Fibroblast of pulmonary artery (primary cell): ENCODE measurements at regions not wholly inside any gene's neighbourhood (a gene's known extent, or its start where the extent isn't known, plus 50 kb on each side); places are given as distances from the start of the nearest gene placed in this dataset.

Experiments used
- DNase-seq: peaks from one replicate; pipeline ENCODE4 v3.0.0-alpha.2; 2010; ENCODE audit warnings: low read depth
- H3K4me3 ChIP-seq: replicated peaks from 2 replicates; pipeline ENCODE4 v1.5.1; 2011; ENCODE audit warnings: low read depth, mild to moderate bottlenecking, control low read depth, low read length, moderate library complexity
- CTCF ChIP-seq: IDR thresholded peaks from 2 replicates; pipeline ENCODE4 v1.5.1; 2011; ENCODE audit warnings: mild to moderate bottlenecking, control low read depth, low read length, inconsistent platforms; ENCODE audit errors: missing control alignments

- no peak for DNase-seq
- no peak for TF ChIP-seq CTCF
- H3K4me3 ChIP-seq, result no peak overlapping the region
Observed at GRCh38 chr15:54859982-54860381, 336.8 kb downstream of the RSL24D1 start.

- TF ChIP-seq CTCF, result no peak
- H3K4me3 ChIP-seq, result no peak overlapping the region
- DNase-seq, result no peak
Observed at GRCh38 chr15:54854667-54855066, 342.1 kb downstream of the RSL24D1 start.

- TF ChIP-seq CTCF, result no peak
- DNase-seq, result no peak
- H3K4me3 ChIP-seq, result no peak overlapping the region
Observed at GRCh38 chr15:54850101-54850500, 346.6 kb downstream of the RSL24D1 start.

- DNase-seq, result no peak
Observed at GRCh38 chr15:54843006-54843405, 353.7 kb downstream of the RSL24D1 start.

GRCh38 chr15:54841701-54842305, 354.9 kb downstream of the RSL24D1 start:
- no peak for TF ChIP-seq CTCF
- DNase-seq, result no peak
- H3K4me3 ChIP-seq, result no peak overlapping the region

More at GRCh38 chr15:54843006-54843405, 353.7 kb downstream of the RSL24D1 start:
- TF ChIP-seq CTCF, result no peak
- H3K4me3 ChIP-seq, result no peak overlapping the region

GRCh38 chr15:54840621-54841398, 355.9 kb downstream of the RSL24D1 start:
- H3K4me3 ChIP-seq, result no peak overlapping the region
- DNase-seq, result no peak
- TF ChIP-seq CTCF, result no peak
